Ovary (tissue), 3 donors: ENCODE measurements at regions not wholly inside any gene's neighbourhood (a gene's known extent, or its start where the extent isn't known, plus 50 kb on each side); places are given as distances from the start of the nearest gene placed in this dataset.

Experiments used
- EP300 ChIP-seq: sonication (generic); formaldehyde crosslinking; IDR thresholded peaks from one replicate; pipeline ENCODE4 v1.6.1; 2017; ENCODE audit warnings: antibody characterized with exemption
- POLR2A ChIP-seq: fragments of 450-650 bp; IDR thresholded peaks from one replicate; pipeline ENCODE4 v1.6.1; 2017; ENCODE audit warnings: antibody characterized with exemption, mild to moderate bottlenecking, moderate library complexity
- TF ChIP-seq, protein P1 (sequence below), 3 donors: fragments of 450-650 bp in 2 of 3; fragments of 200-600 bp in 1 of 3; IDR thresholded peaks; one replicate each; pipeline versions ENCODE4 v1.5.1 to v1.8.0; 2016 to 2022; ENCODE audit warnings: antibody characterized with exemption in 3 of 3, mild to moderate bottlenecking in 1 of 3
- donor health status: DM: no; HTN: no; CAD: no.

DNA sequence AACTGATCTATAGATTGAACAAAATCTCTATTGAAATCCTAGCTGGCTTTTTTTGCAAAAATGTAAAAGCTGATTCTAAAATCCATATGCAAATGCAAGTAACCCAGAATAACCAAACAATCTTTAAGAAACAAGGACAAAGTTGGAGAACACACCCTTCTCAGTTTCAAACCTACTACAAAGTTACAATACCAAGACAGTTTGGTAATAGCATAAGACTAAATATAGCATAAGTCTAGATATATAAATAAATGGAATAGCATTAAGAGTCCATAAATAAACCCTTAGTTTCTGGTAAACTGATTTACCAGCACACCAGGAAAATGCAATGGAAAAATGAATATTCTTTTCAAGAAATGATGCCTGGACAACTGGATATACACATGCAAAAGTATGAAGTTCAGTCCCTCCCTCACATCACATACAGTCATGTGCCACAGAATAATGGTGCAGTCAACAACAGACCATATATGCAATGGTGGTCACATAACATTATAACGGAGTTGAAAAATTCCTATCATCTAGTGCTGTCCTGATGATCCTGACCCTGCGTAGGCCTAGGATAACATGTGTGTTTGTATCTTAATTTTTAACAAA, 94.5 kb upstream of the GRIN2B start:
- TF ChIP-seq POLR2A (no peak), EP300 (no peak)
- TF ChIP-seq, protein P1, sequence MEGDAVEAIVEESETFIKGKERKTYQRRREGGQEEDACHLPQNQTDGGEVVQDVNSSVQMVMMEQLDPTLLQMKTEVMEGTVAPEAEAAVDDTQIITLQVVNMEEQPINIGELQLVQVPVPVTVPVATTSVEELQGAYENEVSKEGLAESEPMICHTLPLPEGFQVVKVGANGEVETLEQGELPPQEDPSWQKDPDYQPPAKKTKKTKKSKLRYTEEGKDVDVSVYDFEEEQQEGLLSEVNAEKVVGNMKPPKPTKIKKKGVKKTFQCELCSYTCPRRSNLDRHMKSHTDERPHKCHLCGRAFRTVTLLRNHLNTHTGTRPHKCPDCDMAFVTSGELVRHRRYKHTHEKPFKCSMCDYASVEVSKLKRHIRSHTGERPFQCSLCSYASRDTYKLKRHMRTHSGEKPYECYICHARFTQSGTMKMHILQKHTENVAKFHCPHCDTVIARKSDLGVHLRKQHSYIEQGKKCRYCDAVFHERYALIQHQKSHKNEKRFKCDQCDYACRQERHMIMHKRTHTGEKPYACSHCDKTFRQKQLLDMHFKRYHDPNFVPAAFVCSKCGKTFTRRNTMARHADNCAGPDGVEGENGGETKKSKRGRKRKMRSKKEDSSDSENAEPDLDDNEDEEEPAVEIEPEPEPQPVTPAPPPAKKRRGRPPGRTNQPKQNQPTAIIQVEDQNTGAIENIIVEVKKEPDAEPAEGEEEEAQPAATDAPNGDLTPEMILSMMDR (IDR thresholded peaks at IDR 0.05), result no peak
